HEK293T (cell line): ENCODE measurements at regions not wholly inside any gene's neighbourhood (a gene's known extent, or its start where the extent isn't known, plus 50 kb on each side); places are given as distances from the start of the nearest gene placed in this dataset.

Experiments
- CTBP1 ChIP-seq: fragments of 450-650 bp; IDR thresholded peaks from 2 replicates; pipeline ENCODE4 v1.6.1; 2016; ENCODE audit warnings: borderline replicate concordance
- ELF4 ChIP-seq: fragments of 450-650 bp; IDR thresholded peaks from 2 replicates; pipeline ENCODE4 v1.6.1; 2017; ENCODE audit warnings: antibody characterized with exemption
- NFRKB ChIP-seq: fragments of 450-650 bp; IDR thresholded peaks from 2 replicates; pipeline ENCODE4 v1.6.1; 2016; ENCODE audit warnings: mild to moderate bottlenecking, moderate library complexity
- SP1 ChIP-seq: fragments of 450-650 bp; IDR thresholded peaks from 2 replicates; pipeline ENCODE4 v1.6.1; 2017

- TF ChIP-seq SP1 (no peak), NFRKB (no peak), ELF4 (no peak), CTBP1 (no peak)
Measured at GRCh38 chr5:100186181-100186580, 349.0 kb upstream of the FAM174A start.
